ACHN (cell line): ENCODE measurements at regions not wholly inside any gene's neighbourhood (a gene's known extent, or its start where the extent isn't known, plus 50 kb on each side); places are given as distances from the start of the nearest gene placed in this dataset.

Experiments used
- DNase-seq: peaks from one replicate; pipeline ENCODE4 v3.0.0-alpha.2; 2015
- in situ Hi-C: cut with HindIII; loops from 2 replicates; pipeline ENCODE4 v1.10.0; 2017; ENCODE audit warnings: low sequenced_read_pairs, low pct_ligation_motif_present, low pct_unique_long_range_greater_than_20kb

DNA sequence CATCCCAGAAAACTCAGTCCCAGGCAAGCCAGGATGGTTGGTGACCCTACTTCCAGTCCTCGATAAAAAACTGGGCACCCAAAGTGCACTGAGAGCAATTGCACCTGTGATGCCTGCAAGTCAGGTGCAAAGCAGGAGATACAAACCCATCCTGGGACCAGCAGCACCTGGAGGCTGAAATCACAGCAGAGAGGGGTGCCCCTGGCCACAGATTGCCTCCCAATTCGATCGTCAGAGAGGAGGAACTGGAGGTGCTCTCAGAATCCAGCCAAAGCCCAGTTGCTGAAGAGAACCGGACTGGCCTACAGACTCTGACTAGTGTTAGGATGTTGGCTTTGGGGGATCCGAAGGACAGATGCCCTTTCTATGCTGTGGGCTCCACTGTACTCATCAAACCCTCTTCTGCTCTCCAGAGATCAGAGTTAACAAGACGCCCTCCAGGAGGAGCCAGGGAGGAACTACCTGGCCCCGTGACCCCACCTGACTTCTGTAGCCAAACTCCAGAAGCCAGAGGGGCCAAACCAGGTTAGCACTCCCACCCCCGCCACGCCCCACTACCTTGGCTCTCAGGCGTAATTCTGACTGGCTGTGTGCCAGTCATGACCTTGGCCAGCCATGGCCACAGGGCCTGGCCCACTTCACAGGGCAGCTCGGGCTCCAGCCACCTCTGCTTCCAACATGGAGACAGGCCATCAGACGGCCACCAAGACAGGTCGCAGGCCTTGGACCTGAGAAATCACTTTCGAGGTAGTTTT lies 284.5 kb upstream of the RTL1 start:
- no peak for DNase-seq
- in situ Hi-C loops, result no loop called here

DNA sequence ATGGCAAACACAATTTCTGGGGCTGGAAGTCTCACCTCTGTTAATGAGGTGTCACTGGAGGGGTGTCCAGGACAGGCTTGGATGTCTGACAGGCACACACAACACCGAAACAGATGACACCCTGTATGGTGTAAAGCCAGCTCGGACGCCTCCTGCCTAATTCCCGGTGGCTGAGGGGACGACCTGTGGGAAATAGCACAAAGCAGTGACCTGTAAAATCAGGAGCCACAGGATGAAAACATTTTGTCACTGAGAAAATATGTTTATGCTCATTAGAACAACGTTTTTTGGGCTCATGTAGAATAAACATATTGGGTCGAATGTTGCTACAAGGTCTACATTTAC lies 285.0 kb upstream of the RTL1 start:
- DNase-seq, result no peak
- in situ Hi-C loops, result no loop called here

DNA sequence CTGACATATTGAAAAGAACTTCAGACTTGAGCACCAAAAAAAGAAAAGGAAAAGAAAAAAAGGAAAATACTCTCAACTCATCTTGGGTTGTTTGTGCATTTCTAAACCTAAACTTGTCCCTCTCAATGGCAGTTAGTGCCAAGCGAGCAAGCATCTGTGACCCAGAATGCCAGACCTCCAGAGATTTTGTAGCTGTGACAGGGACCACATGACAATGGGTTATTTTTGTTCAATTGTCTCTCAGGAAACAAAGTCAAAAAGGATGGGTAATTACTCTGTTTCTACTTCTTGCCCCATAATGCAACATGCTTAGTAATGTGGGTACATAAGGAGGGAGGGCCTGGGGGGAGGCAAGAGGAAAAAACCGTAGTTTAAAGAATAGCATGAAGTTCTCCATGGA lies 285.7 kb upstream of the RTL1 start:
- DNase-seq, result no peak
- in situ Hi-C loops, result no loop called here

DNA sequence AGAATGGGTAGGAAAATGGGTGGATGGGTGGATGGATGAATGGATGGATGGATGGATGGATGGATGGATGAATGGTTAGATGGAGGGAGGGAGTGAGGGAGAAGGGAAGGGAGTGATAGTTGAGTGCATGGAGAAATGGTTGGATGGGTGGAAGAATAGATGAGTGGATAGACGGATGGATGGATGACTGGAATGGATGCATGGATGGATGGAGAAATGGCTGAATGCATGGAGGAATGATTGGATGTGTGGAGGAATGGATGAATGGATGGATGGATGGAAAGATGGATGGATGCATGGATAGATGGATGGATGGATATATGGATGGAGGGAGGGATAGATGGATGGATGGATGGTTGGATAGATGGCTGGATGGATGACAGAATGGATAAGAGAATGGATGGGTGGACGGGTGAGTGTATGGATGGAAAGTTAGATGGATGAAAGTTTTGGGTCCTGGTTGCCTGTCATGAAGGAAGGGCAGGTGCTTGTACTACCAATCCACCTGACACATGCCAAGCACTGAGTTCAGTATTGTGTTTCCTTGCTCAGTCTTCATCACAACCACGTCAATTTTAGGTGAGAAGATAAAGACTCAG lies 286.5 kb upstream of the RTL1 start:
- no peak for DNase-seq
- in situ Hi-C loops, result no loop called here

DNA sequence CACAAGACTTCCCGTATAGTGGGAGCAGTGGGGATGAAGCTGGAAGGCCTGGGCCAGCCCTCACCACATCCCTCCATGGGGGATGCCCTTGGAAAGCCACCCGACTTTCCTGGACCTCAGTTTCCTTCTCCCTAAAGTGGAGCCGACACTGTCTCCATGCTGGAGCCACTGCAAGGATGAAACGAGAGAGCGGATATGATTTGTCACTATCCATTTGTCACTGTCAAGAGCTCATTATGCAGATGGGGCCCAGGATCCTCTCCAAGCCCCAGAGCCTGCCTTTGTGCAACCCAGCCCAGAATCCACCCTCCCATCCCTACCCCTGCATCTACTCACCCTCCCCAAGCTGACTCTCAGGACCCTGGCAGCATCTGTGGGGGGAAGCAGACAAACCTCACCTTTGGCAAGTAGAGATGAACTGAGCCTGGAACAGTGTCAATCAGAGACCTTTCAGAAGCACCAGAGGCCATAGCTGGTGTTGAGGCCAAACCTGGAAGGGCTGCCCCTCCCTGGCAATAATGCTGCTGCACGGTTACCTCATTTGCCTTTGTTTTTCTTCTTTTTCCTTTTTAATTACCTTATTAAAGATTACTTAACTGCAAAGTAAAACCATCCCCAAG lies 287.7 kb upstream of the RTL1 start:
- in situ Hi-C loops, result no loop called here
- DNase-seq, result no peak

DNA sequence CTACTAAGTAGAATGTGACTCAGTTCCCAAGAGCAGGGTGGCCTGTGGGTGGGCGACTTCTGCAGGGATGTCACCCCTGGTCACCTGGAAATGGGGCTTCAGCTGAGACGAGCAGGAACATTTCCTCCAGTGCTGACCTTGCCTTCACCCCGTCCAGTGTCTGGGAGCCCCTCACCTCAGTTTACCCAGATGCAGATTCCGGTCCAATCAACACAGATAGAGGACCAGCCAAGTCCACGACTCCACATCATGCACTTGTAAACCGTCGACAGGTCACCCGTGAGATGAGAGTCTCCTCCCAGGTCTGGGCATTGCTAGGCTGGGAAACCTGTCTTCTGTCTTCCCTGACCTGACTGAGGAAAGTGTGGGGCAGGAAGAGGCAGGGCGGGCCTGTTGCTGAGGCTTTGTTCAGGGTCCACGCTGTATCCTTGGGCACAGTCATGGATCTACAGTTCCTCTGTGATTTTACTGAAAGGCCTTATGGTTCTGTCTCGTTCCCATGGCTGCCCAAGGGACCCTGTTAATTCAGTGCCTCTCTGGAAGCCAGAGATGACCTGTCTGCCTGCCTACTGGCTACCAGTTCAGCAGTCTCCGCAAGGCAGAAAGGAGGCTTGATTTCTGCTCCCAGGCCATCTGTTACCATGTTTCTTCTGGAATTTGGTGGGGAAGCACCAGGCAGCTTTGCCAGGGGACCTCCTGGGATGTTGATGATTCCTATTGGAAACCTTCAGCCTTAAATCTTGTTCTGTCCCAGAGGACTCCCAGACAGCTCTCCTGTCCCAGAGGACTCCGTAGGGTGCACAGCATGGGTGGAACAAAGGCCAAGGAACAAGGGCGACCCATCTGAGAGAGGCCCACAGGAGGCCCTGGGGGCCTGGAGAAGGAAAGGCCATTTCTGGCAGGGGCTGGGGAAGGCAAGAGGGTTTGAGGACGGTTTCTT lies 288.5 kb upstream of the RTL1 start:
- DNase-seq, result no peak

DNA sequence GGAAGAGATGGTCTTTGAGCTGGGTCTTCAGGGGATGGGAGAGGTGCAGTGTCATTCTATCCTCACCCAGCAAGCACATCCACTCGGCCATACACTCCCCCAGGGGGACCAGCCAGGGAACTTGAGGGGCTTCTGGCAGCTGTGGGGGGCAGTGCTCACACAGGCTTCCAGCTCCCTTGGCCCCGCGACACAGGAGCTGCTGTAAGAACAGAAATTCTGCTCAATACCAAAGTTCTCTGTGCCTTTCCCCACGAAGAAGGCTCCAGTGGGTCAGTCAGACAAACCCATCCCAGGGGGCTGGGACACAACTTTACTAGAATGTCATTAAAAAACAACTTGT lies 289.1 kb upstream of the RTL1 start:
- no peak for DNase-seq
- in situ Hi-C loops, result no loop called here

More for the DNA sequence above, 288.5 kb upstream of the RTL1 start:
- in situ Hi-C loops, result no loop called here

DNA sequence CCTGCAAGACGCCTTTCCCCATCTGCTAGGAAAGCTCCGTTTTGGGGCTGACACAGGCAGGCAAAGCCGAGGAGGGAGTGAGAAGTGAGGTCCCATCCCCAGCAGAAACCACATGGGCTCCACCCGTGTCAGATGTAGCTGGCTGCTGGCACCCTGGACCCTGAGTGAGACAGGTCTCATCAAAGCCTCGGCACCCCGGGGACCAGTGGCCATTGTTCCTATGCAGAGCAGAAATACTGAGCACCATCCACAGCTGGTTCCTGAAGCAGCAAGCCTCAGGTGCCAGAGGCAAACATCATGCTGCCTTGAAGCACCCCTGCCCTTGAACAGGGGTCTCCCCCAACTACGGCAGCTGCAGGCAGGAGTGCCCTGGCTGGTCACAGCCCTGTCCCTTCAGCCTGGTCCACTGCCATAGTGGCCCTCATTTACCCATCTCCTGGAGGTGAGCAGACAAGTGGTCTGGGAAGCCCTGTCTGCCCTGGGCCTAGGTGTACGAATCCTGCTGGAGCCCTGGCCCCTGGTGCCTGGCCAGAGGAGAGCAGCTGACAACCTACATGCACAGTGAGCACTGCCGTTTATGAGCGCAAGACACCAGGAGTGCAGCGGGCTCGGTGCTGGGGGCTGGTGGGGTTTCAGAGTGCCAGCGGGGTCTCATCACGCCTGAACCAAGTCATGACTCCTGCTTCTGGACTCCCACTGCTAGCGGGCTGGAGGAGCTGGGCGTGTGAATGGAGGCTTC lies 289.8 kb upstream of the RTL1 start:
- in situ Hi-C loops, result no loop called here
- no peak for DNase-seq

DNA sequence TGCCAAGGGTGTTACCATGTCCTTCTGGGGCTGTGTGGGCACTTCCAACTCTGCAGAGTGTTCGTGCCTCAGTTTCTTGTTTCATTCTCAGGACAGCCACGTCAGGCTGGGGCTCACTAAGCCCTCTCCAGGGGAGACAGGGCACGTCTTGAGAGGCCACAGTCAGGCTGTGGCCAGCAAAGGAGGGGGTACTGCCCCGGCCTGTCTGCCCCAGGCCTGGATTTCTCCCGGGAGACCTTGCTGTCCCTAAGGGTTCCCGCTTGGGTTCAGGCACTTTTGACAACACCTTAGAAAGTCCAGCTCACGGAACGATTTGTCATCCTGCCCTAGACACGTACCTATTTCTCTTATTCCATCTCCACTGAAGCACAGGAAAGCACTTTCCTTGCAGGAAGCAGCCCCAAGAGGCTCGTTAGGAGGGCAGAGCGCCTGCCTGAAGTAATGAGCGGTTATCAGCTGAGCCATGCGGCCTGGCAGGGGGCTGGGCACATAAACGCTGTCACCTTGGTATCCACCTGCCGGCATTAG lies 290.4 kb upstream of the RTL1 start:
- no peak for DNase-seq
- in situ Hi-C loops, result no loop called here

DNA sequence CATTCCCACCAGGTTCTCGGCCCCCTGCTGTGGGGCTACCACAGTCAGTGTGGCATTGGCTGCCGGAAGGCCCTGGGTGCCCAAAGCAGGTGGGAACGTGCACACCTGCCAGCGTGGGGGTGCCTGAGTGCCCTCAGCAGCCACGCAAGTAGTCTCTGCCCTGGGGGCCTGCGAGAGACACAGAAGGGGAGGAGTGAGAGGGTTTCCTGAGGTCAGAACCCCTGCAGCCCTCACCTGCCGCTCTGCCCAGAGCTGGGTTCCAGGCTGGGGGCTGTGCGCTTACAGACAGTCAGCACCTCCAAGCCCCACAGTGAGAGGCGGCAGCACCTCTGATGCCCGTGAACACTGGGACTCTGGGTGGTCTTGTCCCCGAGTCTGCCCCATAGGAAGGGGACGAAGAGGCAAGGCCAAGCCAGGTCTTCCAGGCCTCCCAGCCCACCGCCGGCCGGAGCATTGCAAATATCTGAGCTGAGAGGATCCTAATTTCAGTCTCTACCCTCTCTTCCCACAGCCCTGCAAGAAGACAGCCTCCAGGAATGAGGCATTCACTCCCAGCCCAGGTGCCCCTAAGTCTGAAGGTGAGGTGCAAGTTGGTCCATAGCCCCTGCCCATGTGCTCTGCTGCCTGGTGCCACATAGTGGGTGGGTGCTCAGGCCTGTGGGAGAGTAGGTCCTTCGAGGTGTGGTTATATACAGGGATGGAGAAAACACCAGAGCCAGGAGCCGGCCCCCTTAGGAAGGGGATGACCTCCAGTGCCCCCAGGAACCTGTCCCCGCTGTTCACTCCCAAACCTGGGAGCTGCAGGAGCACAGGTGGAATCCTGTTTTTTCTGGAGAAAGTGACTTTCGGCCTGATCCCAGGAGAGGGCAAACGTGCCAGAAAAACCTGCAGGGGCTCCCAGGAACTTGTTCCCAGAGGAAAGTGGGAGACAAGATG lies 291.1 kb upstream of the RTL1 start:
- no peak for DNase-seq
- in situ Hi-C loops, result no loop called here

DNA sequence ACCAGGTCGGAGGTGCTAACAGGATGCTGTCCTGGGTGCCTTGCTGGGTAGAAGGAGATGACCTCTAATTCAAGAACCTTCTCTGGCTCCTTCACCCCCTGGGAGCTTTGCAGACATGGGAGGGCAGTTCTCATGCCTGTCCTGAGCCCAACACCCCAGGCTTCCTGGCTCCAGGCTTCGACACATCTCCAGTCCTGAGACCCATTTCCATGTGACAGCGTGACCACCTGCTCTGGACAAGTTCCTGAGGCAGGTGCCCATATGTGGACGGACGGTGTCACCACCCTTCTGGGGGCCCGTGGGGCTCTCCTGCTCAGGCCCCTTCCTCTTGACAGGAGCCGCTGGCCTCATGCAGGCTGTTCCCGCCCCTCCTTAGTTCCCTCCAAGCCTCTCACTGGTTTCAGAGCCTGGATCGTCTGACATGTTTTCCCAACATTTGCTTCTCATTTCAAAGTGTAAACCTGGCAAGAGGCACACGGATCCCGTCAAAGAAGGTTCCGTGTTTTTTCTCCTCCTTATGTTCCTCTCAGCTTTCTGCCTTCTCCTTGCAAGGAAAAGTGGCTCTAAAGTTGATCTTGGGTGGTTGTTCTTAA lies 291.9 kb upstream of the RTL1 start:
- in situ Hi-C loops, result no loop called here
- DNase-seq, result no peak

DNA sequence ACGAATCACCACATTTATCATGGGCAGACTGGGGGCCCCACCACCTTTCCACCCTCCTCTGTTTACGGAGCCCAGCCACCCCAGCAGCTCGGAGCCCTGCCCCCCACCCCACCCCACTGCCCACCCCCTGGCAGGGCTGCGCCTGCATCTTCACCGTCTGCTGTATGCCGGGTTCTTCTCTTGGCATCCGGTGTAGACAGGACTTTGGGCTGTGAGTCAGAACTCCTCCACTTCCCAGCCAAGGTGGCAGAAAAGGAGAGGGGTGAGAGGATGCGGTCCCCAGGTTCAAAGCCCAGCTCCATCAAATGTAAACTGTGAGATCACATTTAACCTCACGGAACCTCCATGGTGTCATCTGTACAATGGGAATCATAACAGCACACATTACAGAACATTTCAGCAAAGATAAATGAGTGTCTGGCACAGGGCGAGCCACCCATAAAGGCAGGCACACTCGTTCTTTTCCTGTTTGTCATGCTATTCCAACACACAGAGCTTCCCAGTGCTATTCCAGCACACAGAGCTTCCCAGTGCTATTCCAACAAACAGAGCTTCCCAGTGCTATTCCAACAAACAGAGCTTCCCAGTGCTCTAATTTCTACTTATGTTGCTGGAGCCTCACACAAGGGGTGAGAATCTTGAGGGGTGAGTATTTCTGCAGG lies 292.7 kb upstream of the RTL1 start:
- DNase-seq, result no peak
- in situ Hi-C loops, result no loop called here

DNA sequence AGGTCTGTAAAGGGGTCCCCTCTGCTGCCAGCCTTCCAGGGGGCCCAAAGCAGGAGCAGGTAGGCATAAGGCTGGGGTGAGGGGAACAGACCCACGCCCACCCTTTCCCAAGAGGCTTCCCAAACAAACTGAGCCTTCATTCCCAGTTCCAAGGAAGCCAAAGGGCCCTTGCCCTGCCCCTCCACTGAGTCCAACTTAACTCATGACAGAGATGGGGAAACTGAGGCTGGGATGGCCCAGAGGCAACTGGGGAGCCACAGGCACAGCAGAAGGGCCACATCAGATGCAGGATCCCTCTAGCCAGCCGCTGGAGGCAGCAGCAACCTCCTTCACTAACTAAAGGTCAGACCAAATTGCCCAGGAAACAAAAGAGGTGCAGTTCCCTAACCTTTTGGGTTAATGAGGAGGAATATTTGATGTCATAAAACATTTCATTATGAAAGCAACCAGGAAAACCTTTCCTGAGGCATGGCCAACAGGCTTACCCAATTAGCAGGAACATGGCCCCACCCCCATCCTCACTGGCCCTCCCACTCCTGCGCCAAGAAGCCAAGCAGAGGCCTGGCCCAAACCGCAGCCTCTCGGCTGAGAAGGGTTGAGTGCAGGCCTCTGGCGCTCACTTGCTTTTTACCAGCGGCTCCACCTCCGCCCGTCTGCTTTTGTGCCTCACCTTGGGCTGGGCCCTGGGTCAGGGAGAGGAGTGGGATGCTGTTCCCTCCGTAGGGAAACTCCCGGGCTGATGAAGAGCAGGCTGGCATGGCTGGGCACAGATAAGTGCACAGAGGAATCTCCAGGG lies 293.5 kb upstream of the RTL1 start:
- in situ Hi-C loops, result no loop called here
- DNase-seq, result no peak

DNA sequence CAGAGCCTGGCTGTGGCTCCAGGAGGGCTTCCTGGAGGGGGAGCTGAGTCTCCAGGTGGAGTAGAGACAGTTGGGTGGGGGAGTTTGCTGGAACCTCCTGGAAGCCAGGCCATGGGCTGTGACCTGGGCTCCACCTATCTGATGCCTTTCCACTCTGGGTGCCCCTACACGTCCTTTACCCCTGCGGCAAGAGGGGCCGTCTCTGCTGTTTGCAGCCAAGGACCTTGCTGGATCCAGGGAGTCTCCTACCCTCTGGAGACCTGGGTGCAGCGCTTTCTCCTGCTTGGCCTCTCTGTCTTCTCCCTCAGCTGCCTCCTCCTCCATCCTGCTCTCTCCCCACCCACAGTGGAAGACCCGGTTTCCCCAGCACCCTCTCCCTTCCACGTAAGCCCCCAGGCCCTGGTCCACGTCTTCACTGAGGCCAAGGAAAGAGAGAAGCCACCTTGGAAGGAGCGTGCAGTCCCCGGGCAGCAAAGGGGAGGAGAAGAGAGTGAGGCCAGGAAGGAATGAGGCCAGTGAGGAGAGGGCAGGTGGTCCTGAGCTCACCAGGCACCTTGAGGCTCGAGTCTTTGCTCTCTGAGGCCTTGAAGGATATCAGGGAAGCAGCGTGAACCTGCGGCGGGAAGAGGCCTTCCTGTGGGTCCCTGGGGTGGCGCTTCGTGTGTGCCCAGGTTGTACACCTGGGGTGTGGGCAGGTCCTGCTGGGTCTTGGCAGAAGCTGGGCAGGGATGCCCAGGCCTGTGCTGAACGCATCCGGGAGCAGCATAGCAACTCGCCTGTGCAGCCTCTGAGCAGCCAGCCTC lies 294.3 kb upstream of the RTL1 start:
- in situ Hi-C loops, result no loop called here
- no peak for DNase-seq

DNA sequence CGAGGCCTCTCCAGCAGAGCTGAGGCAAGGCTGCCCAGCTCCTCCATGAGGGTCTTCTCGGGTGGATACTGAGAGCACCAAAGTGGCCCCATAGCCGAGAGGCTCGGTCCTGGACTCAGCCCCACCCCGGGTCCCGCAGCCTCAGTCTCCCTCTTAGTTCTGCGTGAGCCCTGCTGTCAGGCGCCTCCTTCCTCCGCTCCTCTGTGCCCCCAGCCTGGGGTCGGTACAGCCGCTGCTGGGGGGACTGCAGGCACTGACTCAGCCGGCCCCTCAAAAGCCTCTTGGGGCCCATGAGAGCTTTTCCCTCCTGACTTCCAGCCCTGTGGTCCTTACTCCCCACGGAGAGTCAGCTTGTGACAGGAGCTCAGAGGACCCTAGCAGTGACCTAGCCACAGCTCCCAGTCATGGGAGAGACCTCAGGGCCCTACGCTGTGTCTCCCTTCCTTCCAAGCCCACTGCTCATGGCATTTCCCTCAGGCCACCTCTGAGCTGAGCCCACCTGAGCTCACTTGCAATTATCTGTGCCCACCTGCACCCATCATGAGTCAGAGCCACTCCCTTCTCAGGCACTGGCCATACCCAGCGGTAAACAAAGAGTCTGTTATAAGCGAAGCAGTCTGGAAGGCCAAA lies 295.0 kb upstream of the RTL1 start:
- no peak for DNase-seq
- in situ Hi-C loops, result no loop called here
